ENCODE measurements at regions not wholly inside any gene's neighbourhood (a gene's known extent, or its start where the extent isn't known, plus 50 kb on each side); places are given as distances from the start of the nearest gene placed in this dataset.

GRCh38 chr3:181764544-181764943 is 52.8 kb downstream of the SOX2 start:
- DNase-seq (ENCODE audit: low read depth, low spot score): no peak

DNA sequence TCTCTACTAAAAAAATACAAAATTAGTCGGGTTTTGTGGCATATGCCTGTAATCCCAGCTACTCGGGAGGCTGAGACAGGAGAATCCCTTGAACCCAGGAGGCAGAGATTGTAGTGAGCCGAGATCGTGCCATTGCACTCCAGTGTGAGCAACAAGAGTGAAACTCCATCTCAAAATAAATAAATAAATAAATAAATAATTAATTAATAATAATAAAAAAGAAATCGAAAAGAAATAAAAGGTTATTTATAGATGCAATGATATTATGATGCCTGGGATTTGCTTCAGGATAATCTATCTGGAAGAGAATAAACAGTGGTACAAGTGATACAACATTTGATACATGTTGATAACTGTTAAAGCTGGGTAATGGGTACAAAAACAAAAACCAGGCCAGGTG is 58.6 kb downstream of the SOX2 start:
- no peak for DNase-seq (ENCODE audit: low read depth, low spot score)

DNA sequence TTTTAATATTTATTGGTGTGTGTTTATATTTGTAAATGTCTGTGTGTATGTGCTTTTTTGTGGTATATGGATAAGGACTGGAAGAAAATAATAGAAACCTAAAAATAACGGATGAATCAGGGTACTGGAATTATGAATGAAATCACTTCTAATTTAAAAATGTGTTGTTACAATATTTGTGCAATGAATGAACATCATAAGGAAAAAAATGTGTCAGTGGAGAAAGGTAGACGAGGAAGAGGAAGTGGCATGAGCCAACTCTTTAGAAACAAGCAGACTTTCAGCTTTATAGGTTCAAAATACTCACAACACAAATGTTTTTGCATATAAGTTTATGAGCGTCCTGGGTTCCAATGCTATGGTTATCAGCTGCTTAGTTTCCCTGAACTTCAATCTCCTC is 59.4 kb downstream of the SOX2 start:
- DNase-seq (ENCODE audit: low read depth, low spot score): no peak

DNA sequence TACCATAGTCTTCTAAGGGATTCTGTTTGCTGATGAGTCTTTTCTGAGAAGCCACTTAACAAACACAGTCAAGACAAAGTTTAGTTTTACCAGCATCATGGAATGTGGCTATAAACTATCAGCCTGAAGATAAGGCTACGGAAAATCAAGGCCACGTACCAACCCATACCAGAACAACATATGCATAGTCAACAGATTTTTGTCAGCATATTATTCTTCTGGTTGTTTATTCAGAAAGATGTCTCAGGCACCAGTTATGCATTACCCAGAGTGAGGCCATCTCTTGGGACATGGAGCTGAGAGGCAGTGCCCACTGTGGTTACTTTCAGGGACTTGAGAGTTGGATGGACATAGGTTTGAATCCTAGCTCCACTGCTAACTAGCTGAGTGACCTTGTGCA is 60.4 kb downstream of the SOX2 start:
- no peak for DNase-seq (ENCODE audit: low read depth, low spot score)

DNA sequence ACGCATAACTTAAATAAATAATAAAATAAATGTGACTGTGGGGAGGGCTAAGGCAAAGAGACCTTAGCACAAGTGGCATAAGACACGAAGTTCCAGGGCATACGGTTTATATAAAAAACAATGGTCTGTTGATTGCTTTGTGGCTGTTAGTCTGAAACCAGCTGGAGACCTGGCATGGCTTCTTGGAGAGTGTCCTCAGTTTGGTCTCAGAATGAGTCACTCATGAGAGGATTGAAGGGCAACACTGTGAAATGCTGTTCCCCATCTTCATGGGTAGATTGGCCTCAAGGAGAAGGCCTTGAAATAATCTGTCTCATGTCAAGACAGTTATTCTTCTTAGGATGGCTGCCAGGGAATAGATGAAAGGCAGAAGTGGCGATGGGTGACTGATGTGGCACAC is 62.2 kb downstream of the SOX2 start:
- DNase-seq (ENCODE audit: low read depth, low spot score): no peak

DNA sequence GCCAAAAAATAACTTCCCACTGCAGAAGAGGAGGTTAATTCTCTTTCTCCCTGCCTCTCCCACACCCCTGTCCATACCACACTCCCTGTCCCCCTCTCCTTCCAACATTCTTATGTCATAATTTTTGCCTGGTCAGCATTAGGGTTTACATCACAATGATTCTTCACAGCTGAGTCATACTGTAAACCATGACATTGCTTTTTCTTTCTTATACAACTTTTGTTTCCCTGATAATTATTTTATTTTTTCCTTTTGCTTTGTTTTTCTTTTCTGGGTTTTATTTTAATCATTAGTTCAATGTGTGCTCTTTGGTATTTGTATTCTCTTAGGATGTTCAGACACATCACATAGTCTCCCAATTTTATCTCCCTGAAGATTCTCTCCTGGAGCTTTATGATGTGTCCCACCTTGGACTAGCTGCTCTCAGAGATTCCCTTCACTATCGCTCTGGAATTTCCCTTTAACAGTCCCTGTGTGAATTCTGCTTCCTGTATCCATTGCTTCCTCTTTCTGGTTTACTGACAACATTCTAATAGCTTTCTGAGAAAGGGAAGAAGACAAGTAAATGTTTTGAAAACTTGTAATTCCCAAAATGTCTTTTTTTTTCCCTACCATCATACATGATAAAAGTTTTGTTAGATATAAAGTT is 70.7 kb downstream of the SOX2 start:
- DNase-seq (ENCODE audit: low read depth, low spot score): no peak

DNA sequence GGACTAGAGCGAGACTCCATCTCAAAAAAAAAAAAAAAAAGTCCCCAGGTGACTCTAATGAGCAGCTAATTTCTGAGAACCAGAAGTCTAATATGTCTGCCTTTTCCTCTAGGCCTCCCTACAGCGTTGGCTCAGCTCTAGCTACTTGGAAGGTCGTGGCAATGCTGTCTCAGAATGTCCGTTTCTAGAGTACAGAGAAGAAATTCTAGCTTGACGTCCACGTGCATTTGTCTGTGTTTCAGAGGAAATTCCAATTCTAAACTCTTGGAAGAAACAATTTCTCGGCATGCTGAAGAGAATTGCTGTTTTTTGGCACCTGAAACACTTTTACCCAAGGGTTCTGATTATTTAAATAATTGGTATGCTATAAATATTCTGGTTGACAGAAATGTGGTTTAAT is 78.8 kb downstream of the SOX2 start:
- no peak for DNase-seq (ENCODE audit: low read depth, low spot score)

- DNase-seq (ENCODE audit: low read depth, low spot score): no peak
Observed at GRCh38 chr3:181791056-181791955, 79.6 kb downstream of the SOX2 start.

DNA sequence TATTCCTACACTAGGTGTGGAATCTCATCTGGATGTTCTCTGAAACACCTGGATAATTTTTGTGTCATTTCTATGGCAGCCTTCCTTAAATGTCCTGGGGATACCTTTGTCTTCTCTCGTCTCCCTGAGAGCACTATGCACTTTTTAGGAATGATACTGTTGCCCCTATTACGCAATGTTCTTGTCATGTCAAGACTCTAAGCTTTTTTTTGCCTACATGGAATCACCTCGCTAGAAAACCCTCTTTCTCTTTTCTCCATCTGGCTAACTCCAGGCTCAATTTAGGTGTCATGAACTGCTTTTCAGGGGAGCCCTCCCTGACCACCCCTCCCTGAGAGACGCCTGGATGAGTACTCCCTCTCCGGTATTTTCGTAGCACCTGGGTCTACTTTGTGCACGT is 81.3 kb downstream of the SOX2 start:
- no peak for DNase-seq (ENCODE audit: low read depth, low spot score)

- no peak for DNase-seq (ENCODE audit: low read depth, low spot score)
Observed at GRCh38 chr3:181794011-181794790, 82.5 kb downstream of the SOX2 start.

GRCh38 chr3:181796641-181797040 is 84.9 kb downstream of the SOX2 start:
- no peak for DNase-seq (ENCODE audit: low read depth, low spot score)

DNA sequence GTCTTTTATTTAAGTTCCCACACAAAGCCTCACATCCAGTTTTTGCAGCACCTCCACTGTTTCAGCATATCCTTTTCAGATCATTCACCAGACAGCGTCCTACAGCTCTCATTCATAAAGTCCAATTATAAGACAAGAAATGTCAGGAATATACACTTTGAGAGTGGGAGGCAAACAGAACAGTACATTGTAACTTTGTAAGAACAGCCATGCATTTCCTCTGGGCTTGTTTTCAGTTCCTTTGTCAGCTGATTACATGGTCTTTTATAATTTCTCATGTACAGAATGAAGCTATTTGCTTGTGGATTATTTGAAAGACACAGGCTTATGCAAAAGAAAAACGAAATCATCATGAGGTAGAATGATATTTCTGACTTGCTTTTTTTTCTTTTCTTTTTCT is 85.7 kb downstream of the SOX2 start:
- DNase-seq (ENCODE audit: low read depth, low spot score): no peak

DNA sequence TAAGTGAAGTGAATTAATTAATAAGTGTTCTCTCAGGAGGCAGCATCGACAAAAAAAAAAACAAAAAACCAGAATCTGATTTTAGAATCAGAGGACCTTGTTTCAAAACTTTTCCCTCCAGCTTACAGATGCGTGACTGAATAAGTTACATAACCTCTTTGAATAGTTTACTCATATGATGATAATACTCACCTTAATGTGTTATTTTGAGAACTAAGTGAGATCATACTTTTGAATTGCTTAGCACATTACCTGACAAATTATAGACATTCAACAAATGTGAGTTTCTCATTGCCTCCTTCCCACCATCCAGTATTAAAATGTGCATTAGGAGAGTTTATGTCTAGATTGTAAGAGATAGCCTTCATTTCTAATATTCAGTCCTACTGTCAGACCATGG is 94.0 kb downstream of the SOX2 start:
- no peak for DNase-seq (ENCODE audit: low read depth, low spot score)

DNA sequence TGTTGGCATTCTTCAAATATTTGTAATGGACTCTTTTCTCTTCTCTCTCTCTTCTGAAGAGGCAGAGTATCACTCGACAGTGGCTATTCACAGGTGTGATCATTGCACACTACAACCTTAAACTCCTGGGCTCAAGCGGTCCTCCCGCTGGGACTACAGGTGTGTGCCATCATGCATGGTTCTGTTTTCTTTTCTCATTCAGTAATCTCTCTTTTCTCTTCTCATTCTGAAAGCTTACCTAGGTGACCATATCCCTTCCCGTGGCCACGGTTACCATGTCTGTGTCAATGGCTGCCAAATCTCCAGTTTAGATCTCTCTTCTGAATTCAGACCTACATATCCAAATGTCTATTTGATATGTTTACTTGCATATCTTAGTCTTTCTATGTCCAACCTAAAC is 96.3 kb downstream of the SOX2 start:
- no peak for DNase-seq (ENCODE audit: low read depth, low spot score)

DNA sequence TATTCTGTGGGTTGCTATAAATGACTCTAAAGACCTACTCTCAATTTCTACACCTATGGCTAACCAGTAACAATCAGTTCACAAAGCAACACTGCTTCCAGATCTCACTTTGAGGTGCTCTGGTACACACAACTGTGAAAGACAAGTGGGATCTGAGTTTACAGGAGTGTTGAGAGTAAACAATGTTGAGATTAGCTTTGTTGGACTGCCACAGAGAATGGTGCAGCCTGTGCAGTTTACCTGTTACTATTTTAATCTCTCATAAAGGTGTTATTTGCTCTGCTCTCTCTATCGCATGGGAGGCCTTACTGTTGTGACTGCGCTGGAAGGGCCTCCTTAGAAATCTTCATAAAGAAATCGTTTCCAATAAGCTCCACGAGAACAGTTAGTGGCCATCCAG is 112.0 kb downstream of the SOX2 start:
- no peak for DNase-seq (ENCODE audit: low read depth, low spot score)

DNA sequence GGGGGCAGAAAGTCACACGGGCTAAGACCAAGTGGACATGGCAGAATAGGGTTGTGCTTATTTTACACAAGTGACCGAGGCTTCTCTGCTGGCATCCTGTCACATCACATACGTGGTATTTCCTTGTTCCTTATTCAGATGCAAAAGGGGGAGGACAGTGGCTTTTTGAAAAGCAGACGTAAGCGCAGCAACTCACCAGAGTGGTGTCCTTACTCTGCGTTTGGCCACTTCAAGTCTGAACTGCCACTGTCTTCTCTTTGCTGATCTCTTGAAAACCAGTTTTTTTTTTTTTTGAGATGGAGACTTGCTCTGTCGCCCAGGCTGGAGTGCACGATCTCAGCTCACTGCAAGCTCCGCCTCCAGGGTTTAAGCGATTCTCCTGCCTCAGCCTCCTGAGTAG is 113.2 kb downstream of the SOX2 start:
- peak; percentile 33 for DNase-seq (ENCODE audit: low read depth, low spot score)

GRCh38 chr3:181839039-181839915 is 127.6 kb downstream of the SOX2 start:
- DNase-seq (ENCODE audit: low read depth, low spot score): no peak

GRCh38 chr3:181839916-181840297 is 128.2 kb downstream of the SOX2 start:
- DNase-seq (ENCODE audit: low read depth, low spot score): no peak

- DNase-seq (ENCODE audit: low read depth, low spot score): no peak
Observed at GRCh38 chr3:181844211-181844610, 132.5 kb downstream of the SOX2 start.

DNA sequence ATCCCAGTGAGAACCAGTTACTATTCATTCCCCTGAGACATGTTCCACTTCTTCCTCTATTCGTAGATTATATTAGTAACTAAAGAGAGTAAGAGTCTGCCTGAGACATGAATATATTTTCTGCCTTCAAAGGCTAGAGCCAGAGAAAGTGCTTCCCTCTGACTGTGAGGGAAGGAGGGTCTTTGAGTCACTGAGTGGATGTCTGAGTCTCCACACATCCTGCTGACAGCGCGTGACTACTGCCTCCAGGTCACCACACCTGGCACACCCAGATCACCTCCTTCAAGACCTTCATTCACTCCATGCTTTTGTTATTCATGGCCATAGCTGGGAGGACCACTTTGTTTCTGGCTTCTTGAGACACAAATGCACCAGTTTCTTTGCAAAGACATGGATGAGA is 135.6 kb downstream of the SOX2 start:
- DNase-seq (ENCODE audit: low read depth, low spot score): no peak

DNA sequence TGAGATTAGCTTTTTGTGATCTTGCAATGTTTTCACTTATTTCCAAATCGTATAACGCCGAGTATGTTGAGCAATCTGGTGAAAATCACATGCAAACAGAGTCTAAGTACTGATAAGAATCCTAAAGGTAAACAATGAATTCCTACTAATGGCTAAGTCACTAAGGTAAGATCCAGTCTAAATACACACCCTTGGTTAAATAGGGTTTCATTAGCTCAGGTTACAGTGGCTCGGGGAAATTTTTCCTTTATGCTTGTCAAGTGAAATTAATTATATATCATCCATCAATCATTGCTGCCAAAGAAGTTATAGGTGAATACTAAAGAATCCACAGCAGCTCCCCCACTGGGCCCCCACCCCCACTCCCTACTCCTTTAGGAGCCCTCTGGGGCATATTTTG is 139.3 kb downstream of the SOX2 start:
- no peak for DNase-seq (ENCODE audit: low read depth, low spot score)

DNA sequence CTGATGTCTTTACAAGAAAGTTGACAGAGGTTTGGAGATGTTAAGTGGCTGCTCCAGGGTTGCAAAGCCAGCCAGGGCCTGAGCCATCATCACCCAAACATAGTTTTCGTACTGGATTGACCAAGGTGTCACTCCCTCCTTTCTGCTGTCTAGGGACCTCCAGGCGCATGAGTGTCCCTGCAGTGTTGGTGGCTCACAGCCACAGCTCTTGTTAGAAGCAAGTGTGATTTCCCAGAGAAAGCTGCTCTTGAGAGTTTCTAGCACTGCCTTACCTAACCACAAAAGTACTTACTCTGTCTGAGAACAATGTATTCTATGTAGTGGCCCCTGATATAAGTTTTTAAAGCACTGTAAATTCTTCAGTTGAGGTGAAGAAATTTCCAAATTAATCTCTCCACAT is 144.1 kb downstream of the SOX2 start:
- no peak for DNase-seq (ENCODE audit: low read depth, low spot score)

Data from iPS DF 19.7 (cell line).